AG09309 (cell line): ENCODE measurements at regions not wholly inside any gene's neighbourhood (a gene's known extent, or its start where the extent isn't known, plus 50 kb on each side); places are given as distances from the start of the nearest gene placed in this dataset.

Experiments
- DNase-seq: peaks from one replicate; pipeline ENCODE4 v3.0.0-alpha.2; 2010; ENCODE audit warnings: low read depth
- H3K4me3 ChIP-seq: 2 replicates; pipeline ENCODE4 v1.5.1; 2011; ENCODE audit warnings: mild to moderate bottlenecking, low read depth, low read length, moderate library complexity; ENCODE audit not compliant: control insufficient read depth
- CTCF ChIP-seq: IDR thresholded peaks from 2 replicates; pipeline ENCODE4 v1.5.1; 2011; ENCODE audit warnings: mild to moderate bottlenecking, low read depth, low read length, inconsistent platforms; ENCODE audit not compliant: insufficient read depth, control insufficient read depth; ENCODE audit errors: missing control alignments

- no peak overlapping the region for H3K4me3 ChIP-seq
- no peak for DNase-seq
- no peak for TF ChIP-seq CTCF
Observed at GRCh38 chr13:111037927-111038326, 77.2 kb upstream of the ARHGEF7 start.

- TF ChIP-seq CTCF = no peak
- no peak for DNase-seq
- no peak overlapping the region for H3K4me3 ChIP-seq
Observed at GRCh38 chr13:111036665-111037064, 78.4 kb upstream of the ARHGEF7 start.

- DNase-seq = no peak
- H3K4me3 ChIP-seq = no peak overlapping the region
- no peak for TF ChIP-seq CTCF
Observed at GRCh38 chr13:111035861-111036260, 79.2 kb upstream of the ARHGEF7 start.

GRCh38 chr13:111034811-111035210 is 80.3 kb upstream of the ARHGEF7 start:
- DNase-seq = no peak
- H3K4me3 ChIP-seq = no peak overlapping the region
- no peak for TF ChIP-seq CTCF

- TF ChIP-seq CTCF = no peak
- DNase-seq = no peak
- no peak overlapping the region for H3K4me3 ChIP-seq
Observed at GRCh38 chr13:111033172-111034130, 81.7 kb upstream of the ARHGEF7 start.

- DNase-seq = peak; percentile 88
- no peak for TF ChIP-seq CTCF
- H3K4me3 ChIP-seq = no peak overlapping the region
Observed at GRCh38 chr13:111031531-111031961, 83.6 kb upstream of the ARHGEF7 start.
